H9 (cell line): ENCODE measurements at regions not wholly inside any gene's neighbourhood (a gene's known extent, or its start where the extent isn't known, plus 50 kb on each side); places are given as distances from the start of the nearest gene placed in this dataset.

Experiments used
- DNase-seq: peaks from one replicate; pipeline ENCODE4 v3.0.0-alpha.2; 2017
- H2AFZ ChIP-seq: one replicate; pipeline ENCODE4 v1.6.1; 2013; ENCODE audit warnings: mild to moderate bottlenecking, low read length, control low read depth, moderate library complexity
- H2AK5ac ChIP-seq: 2 replicates; pipeline ENCODE4 v1.6.1; 2013; ENCODE audit warnings: low read length, control low read depth, mixed read lengths; ENCODE audit not compliant: insufficient read length
- H2BK120ac ChIP-seq: one replicate; pipeline ENCODE4 v1.6.1; 2013; ENCODE audit warnings: low read depth, mild to moderate bottlenecking, low read length, control low read depth, inconsistent platforms; ENCODE audit not compliant: poor library complexity, severe bottlenecking
- H2BK12ac ChIP-seq: 2 replicates; pipeline ENCODE4 v1.6.1; 2013; ENCODE audit warnings: low read length, control low read depth, mixed read lengths, low read depth; ENCODE audit not compliant: insufficient read length
- H2BK15ac ChIP-seq: 2 replicates; pipeline ENCODE4 v1.6.1; 2013; ENCODE audit warnings: low read depth, low read length, control low read depth
- H2BK20ac ChIP-seq: one replicate; pipeline ENCODE4 v1.6.1; 2013; ENCODE audit warnings: low read depth, mild to moderate bottlenecking, low read length, control low read depth, inconsistent platforms; ENCODE audit not compliant: poor library complexity, severe bottlenecking
- H2BK5ac ChIP-seq: 2 replicates; pipeline ENCODE4 v1.6.1; 2013; ENCODE audit warnings: low read length, control low read depth, mixed read lengths; ENCODE audit not compliant: insufficient read length
- H3K14ac ChIP-seq: 2 replicates; pipeline ENCODE4 v1.6.1; 2013; ENCODE audit warnings: low read length, control low read depth; ENCODE audit not compliant: insufficient read depth
- H3K18ac ChIP-seq: 2 replicates; pipeline ENCODE4 v1.6.1; 2013; ENCODE audit warnings: low read depth, mild to moderate bottlenecking, mixed read lengths, low read length, control low read depth; ENCODE audit not compliant: insufficient read length
- H3K23ac ChIP-seq: 2 replicates; pipeline ENCODE4 v1.6.1; 2013; ENCODE audit warnings: low read length, control low read depth, mixed read lengths, low read depth; ENCODE audit not compliant: insufficient read length
- H3K23me2 ChIP-seq: 2 replicates; pipeline ENCODE4 v1.6.1; 2013; ENCODE audit warnings: low read depth, mild to moderate bottlenecking, mixed read lengths, low read length, control low read depth; ENCODE audit not compliant: insufficient read length, poor library complexity, severe bottlenecking
- H3K27ac ChIP-seq: 2 replicates; pipeline ENCODE4 v1.5.1; 2013; ENCODE audit warnings: low read length, control low read depth, mixed read lengths, low read depth; ENCODE audit not compliant: insufficient read length
- H3K27me3 ChIP-seq: 2 replicates; pipeline ENCODE4 v1.6.1; 2013; ENCODE audit warnings: low read length, control low read depth, inconsistent platforms; ENCODE audit not compliant: insufficient read depth
- H3K4ac ChIP-seq: 2 replicates; pipeline ENCODE4 v1.6.1; 2013; ENCODE audit warnings: low read depth, mild to moderate bottlenecking, control low read depth, inconsistent platforms, low read length, moderate library complexity
- H3K4me1 ChIP-seq: 2 replicates; pipeline ENCODE4 v1.6.1; 2013; ENCODE audit warnings: low read length, control low read depth, inconsistent platforms; ENCODE audit not compliant: insufficient read depth
- H3K4me2 ChIP-seq: 2 replicates; pipeline ENCODE4 v1.6.1; 2013; ENCODE audit warnings: low read length, control low read depth, mixed read lengths; ENCODE audit not compliant: insufficient read length, insufficient read depth
- H3K56ac ChIP-seq: 2 replicates; pipeline ENCODE4 v1.6.1; 2013; ENCODE audit warnings: low read depth, mild to moderate bottlenecking, mixed read lengths, low read length, control low read depth; ENCODE audit not compliant: insufficient read length
- H3K79me1 ChIP-seq: 2 replicates; pipeline ENCODE4 v1.6.1; 2013; ENCODE audit warnings: low read depth, mild to moderate bottlenecking, moderate library complexity, low read length, control low read depth, inconsistent platforms; ENCODE audit not compliant: insufficient read depth, poor library complexity, severe bottlenecking
- H3K79me2 ChIP-seq: 2 replicates; pipeline ENCODE4 v1.6.1; 2013; ENCODE audit warnings: low read length, control low read depth, inconsistent platforms; ENCODE audit not compliant: insufficient read depth
- H3K9ac ChIP-seq: 2 replicates; pipeline ENCODE4 v1.6.1; 2013; ENCODE audit warnings: low read length, control low read depth, mixed read lengths; ENCODE audit not compliant: insufficient read length; ENCODE audit errors: extremely low read depth
- H3K9me3 ChIP-seq: one replicate; pipeline ENCODE4 v1.6.1; 2013; ENCODE audit warnings: low read depth, low read length, inconsistent platforms; ENCODE audit not compliant: control insufficient read depth
- H3T11ph ChIP-seq: one replicate; pipeline ENCODE4 v1.6.1; 2013; ENCODE audit warnings: mild to moderate bottlenecking, low read length, control low read depth, inconsistent platforms
- H4K20me1 ChIP-seq: one replicate; pipeline ENCODE4 v1.6.1; 2013; ENCODE audit not compliant: control insufficient read depth, insufficient read length, insufficient read depth
- H4K5ac ChIP-seq: 2 replicates; pipeline ENCODE4 v1.6.1; 2013; ENCODE audit warnings: low read depth, mild to moderate bottlenecking, mixed read lengths, low read length, control low read depth; ENCODE audit not compliant: insufficient read length
- H4K8ac ChIP-seq: replicated peaks from 2 replicates; pipeline ENCODE4 v1.6.1; 2013; ENCODE audit warnings: low read length, control low read depth, mixed read lengths, low read depth; ENCODE audit not compliant: insufficient read length
- H4K91ac ChIP-seq: 2 replicates; pipeline ENCODE4 v1.6.1; 2013; ENCODE audit warnings: low read depth, mild to moderate bottlenecking, moderate library complexity, mixed read lengths, low read length, control low read depth; ENCODE audit not compliant: insufficient read length
- H3K27ac Mint-ChIP-seq, 3 experiments: 2 replicates in 2 of 3; 3 replicates in 1 of 3; pipeline ENCODE4 v1.8.0; 2020 to 2021; ENCODE audit warnings: mixed read lengths in 3 of 3, mild to moderate bottlenecking in 1 of 3, moderate library complexity in 1 of 3
- H3K27me3 Mint-ChIP-seq: 2 replicates; pipeline ENCODE4 v1.8.0; 2021; ENCODE audit warnings: low read depth, mild to moderate bottlenecking, moderate library complexity, mixed read lengths
- H3K36me3 Mint-ChIP-seq, 3 experiments: 2 replicates in 2 of 3; 3 replicates in 1 of 3; pipeline ENCODE4 v1.8.0; 2020 to 2021; ENCODE audit warnings: low read depth in 3 of 3, mixed read lengths in 3 of 3; ENCODE audit not compliant: insufficient read depth in 1 of 3
- H3K4me1 Mint-ChIP-seq, 2 experiments: 2 replicates each; pipeline ENCODE4 v1.8.0; 2020; ENCODE audit warnings: mixed read lengths in 2 of 2
- H3K4me3 Mint-ChIP-seq, 2 experiments: 2 replicates in 1 of 2; 3 replicates in 1 of 2; pipeline ENCODE4 v1.8.0; 2020 to 2021; ENCODE audit warnings: mild to moderate bottlenecking in 2 of 2, mixed read lengths in 2 of 2, moderate library complexity in 1 of 2
- H3K9me3 Mint-ChIP-seq, 2 experiments: 2 replicates in 1 of 2; 3 replicates in 1 of 2; pipeline ENCODE4 v1.8.0; 2020; ENCODE audit warnings: mild to moderate bottlenecking in 2 of 2, mixed read lengths in 2 of 2, moderate library complexity in 1 of 2
- CTCF ChIP-seq: fragments of 200-600 bp; sonication (generic); conservative IDR thresholded peaks from 3 replicates; pipeline ENCODE4 v1.8.0; 2021; ENCODE audit warnings: antibody characterized with exemption, mild to moderate bottlenecking
- WGBS: extraction: QIAGEN DNeasy Blood & Tissue Kit; methylation state at CpG from one replicate; pipeline ENCODE4 v1.1.7; 2013; ENCODE audit warnings: missing lambda C conversion rate, low lambda C conversion rate, mixed read lengths; ENCODE audit not compliant: insufficient read length; ENCODE audit errors: extremely low coverage; 5-methylcytosine and 5-hydroxymethylcytosine counted together

- Histone ChIP-seq H3K79me2 (no peaks in the 10 kb centered on the region), H3K27me3 (no peaks in the 10 kb centered on the region), H4K20me1 (no peaks in the 10 kb centered on the region), H3K23ac (no peak overlapping the region), H3K4me2 (no peak overlapping the region), H3K4me1 (no peaks in the 10 kb centered on the region), H3K9ac (no peak overlapping the region), H2BK5ac (no peak overlapping the region), H3K9me3 (no peaks in the 10 kb centered on the region), H2BK20ac (no peak overlapping the region), H4K5ac (no peak overlapping the region), H4K8ac (no peak overlapping the region), H3K4ac (no peak overlapping the region), H3K18ac (no peak overlapping the region), H3K79me1 (no peaks in the 10 kb centered on the region), H3K23me2 (no peaks in the 10 kb centered on the region), H2AK5ac (no peak overlapping the region), H3K27ac (no peak overlapping the region), H3T11ph (no peak overlapping the region), H4K91ac (no peak overlapping the region), H2BK120ac (no peak overlapping the region), H3K56ac (no peak overlapping the region), H2BK15ac (no peak overlapping the region), H2BK12ac (no peak overlapping the region), H3K14ac (no peak overlapping the region), H2AFZ (no peak overlapping the region)
- WGBS: no CpG with 5 or more reads among the region's 3 CpGs
- no peak for TF ChIP-seq CTCF
- Mint-ChIP-seq H3K9me3 (no peaks in the 10 kb centered on the region), H3K27ac (no peak overlapping the region), H3K36me3 (no peaks in the 10 kb centered on the region), H3K4me1 (no peaks in the 10 kb centered on the region), H3K4me3 (no peak overlapping the region), H3K27me3 (no peaks in the 10 kb centered on the region)
- DNase-seq: no peak
These were observed 318.1 kb upstream of the PDE3A start for GRCh38 chr12:20050221-20050620.
